HG03196 (cell line): ENCODE measurements at regions not wholly inside any gene's neighbourhood (a gene's known extent, or its start where the extent isn't known, plus 50 kb on each side); places are given as distances from the start of the nearest gene placed in this dataset.

Experiments
- ATAC-seq: cut with Tn5 transposase; IDR thresholded peaks from one replicate; pipeline ENCODE4 v1.9.1; 2021; ENCODE audit not compliant: unreplicated experiment

GRCh38 chr6:163904186-163904585, 489.7 kb downstream of the QKI start:
- no peak for ATAC-seq

- no peak for ATAC-seq
Measured at GRCh38 chr6:163903541-163903940, 489.0 kb downstream of the QKI start.

- no peak for ATAC-seq
Measured at GRCh38 chr6:163902993-163903392, 488.5 kb downstream of the QKI start.

GRCh38 chr6:163901681-163902080, 487.2 kb downstream of the QKI start:
- no peak for ATAC-seq

- ATAC-seq: no peak
Measured at GRCh38 chr6:163900570-163900969, 486.1 kb downstream of the QKI start.

- no peak for ATAC-seq
Measured at GRCh38 chr6:163897669-163898068, 483.2 kb downstream of the QKI start.

- ATAC-seq: no peak
Measured at GRCh38 chr6:163897030-163897429, 482.5 kb downstream of the QKI start.

GRCh38 chr6:163895162-163895561, 480.6 kb downstream of the QKI start:
- no peak for ATAC-seq

- no peak for ATAC-seq
Measured at GRCh38 chr6:163893609-163894189, 479.2 kb downstream of the QKI start.

GRCh38 chr6:163892824-163893561, 478.5 kb downstream of the QKI start:
- no peak for ATAC-seq

- ATAC-seq: no peak
Measured at GRCh38 chr6:163889904-163890514, 475.5 kb downstream of the QKI start.

GRCh38 chr6:163888030-163888819, 473.7 kb downstream of the QKI start:
- ATAC-seq: no peak

- ATAC-seq: no peak
Measured at GRCh38 chr6:163886428-163886827, 471.9 kb downstream of the QKI start.

GRCh38 chr6:163883984-163884383, 469.5 kb downstream of the QKI start:
- no peak for ATAC-seq

GRCh38 chr6:163878698-163879097, 464.2 kb downstream of the QKI start:
- ATAC-seq: no peak

GRCh38 chr6:163877877-163878639, 463.5 kb downstream of the QKI start:
- no peak for ATAC-seq

GRCh38 chr6:163876391-163876790, 461.9 kb downstream of the QKI start:
- no peak for ATAC-seq

- ATAC-seq: no peak
Measured at GRCh38 chr6:163874784-163875183, 460.3 kb downstream of the QKI start.

- ATAC-seq: no peak
Measured at GRCh38 chr6:163872335-163872734, 457.8 kb downstream of the QKI start.

- no peak for ATAC-seq
Measured at GRCh38 chr6:163871616-163872015, 457.1 kb downstream of the QKI start.
